ENCODE measurements at regions not wholly inside any gene's neighbourhood (a gene's known extent, or its start where the extent isn't known, plus 50 kb on each side); places are given as distances from the start of the nearest gene placed in this dataset.

DNA sequence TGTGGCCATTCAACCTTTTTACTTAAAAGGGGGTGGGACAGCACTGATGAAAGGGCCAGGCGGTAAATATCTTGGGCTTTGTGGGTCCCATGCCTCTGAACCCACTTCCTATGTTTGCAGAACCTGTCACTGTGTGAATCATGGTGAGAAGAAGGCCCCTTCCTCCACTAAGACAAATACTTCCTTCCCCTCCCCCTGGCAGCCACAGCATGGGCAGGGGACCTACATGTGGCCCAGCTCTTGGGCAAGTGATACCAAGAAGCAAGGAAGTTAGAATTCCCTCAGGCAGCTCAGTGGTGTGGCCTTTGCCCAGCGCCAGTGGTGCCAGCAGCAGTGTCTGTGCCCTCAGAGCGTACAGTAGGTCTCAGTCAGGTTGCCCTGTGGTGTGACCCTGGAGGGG is 168.6 kb downstream of the TRIM33 start:
- no peak for DNase-seq (ENCODE audit: low spot score)

GRCh38 chr1:114341856-114342255 is 169.1 kb downstream of the TRIM33 start:
- DNase-seq (ENCODE audit: low spot score) = no peak

GRCh38 chr1:114341299-114341698 is 169.7 kb downstream of the TRIM33 start:
- no peak for DNase-seq (ENCODE audit: low spot score)

- no peak for DNase-seq (ENCODE audit: low spot score)
Measured at GRCh38 chr1:114340892-114341291, 170.1 kb downstream of the TRIM33 start.

- DNase-seq (ENCODE audit: low spot score) = no peak
Measured at GRCh38 chr1:114339379-114339778, 171.6 kb downstream of the TRIM33 start.

DNA sequence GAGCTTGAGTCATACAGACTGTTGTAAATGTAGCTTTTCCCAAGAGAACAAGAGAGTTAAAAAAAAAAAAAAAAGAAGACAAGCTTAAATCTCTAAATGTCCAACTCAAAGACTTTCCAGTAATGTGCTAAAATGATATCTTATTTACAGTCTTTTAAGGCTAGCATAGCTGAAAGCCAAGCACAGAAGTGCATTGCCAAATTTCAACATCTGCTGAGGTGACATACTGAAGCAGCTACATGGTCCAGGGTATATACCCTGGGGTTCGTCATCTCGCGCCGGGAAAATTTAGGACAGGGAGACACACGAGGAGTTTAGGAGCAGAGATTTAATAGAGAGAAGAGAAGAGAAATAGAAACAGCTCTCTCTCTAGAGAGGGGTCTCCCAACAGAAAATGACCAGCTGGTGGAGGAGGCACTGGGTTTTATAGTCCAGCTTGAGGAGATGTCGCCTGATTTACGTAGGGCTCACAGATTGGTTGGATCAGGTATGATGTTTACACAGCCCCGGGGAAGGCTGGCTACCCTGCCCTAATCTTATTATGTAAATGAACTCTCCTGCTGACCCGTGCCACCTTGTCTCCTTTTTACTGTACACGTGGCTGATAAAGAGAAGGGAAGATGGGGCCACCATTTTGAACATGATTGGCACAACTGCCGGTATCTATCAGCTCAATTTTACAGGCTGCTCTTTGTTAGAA is 172.7 kb downstream of the TRIM33 start:
- DNase-seq (ENCODE audit: low spot score) = no peak

GRCh38 chr1:114337417-114337816 is 173.6 kb downstream of the TRIM33 start:
- no peak for DNase-seq (ENCODE audit: low spot score)

DNA sequence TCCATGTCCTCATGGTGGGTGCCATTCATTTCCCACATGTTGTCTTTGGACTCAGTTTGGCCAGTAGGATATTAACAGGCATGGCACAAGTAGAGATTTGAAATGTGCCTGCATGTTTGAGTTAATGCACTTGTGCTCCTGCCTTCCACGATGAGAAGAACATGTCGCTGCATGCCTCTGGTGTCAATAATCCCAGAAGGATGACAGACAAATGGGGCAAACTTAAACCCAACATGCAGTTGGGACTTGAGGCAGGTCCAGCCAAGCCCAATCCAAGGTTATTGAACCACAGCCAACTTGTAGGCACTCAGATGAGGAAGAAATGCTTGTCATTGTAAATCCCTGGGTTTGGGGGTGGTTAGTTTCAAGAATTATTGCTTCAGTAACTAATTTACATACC is 174.6 kb downstream of the TRIM33 start:
- no peak for DNase-seq (ENCODE audit: low spot score)

DNA sequence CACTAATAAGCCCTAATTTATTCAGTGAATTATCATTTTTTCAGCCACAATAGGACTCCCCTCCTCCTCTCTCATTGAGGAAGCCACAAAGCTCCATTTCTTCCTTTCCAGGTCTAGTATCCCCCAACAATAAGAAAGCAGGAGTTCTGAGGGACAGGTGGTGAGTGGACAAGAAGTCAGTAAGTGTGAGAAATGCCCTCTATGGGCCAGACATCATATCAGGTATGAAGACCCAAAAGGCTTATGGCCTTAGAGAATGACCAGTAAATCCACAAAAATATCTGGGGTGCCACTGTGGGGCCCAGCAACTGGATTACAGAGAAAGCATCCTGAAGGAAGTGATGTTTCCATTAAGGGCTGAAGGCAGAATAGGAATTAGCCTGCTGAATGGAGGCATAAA is 175.7 kb downstream of the TRIM33 start:
- no peak for DNase-seq (ENCODE audit: low spot score)

GRCh38 chr1:114334297-114334696 is 176.7 kb downstream of the TRIM33 start:
- no peak for DNase-seq (ENCODE audit: low spot score)

DNA sequence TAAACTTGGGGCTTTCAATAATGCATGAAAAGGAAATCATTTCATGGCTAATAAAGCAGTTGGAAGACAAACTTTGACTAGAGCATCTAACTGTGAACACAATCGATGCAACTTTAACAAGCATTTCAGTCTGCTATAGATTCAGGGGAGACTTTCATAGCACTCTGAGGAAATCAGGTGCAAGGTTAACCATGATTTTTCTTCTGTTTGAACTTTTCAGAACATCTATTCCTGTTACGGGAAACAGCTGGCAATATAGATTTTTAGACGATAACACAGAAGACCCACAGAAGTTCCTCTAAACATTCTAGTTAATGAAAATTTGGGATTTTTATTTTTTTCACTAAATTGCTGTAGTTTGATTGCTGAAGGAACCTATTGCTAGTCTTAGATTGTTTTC is 177.3 kb downstream of the TRIM33 start:
- no peak for DNase-seq (ENCODE audit: low spot score)

DNA sequence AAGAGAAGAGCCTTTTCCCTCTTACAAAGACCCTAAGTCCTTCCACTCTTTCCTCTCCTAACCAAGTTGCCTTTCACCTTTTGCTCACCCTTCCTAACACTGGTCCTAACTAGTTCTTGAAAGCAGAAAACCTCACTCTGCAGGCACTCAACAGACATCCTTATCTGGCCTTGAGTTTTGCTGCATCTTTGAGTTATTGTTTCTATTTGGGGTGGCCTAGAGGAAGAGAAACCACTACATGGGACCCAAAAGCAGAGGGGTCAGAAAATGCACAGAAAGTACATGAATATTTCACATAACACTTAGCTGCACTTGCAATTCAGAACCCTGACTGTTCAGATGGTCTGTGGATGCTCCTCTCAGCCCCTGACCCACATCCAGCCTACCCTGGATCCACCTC is 178.3 kb upstream of the SYT6 start:
- no peak for DNase-seq (ENCODE audit: low spot score)

DNA sequence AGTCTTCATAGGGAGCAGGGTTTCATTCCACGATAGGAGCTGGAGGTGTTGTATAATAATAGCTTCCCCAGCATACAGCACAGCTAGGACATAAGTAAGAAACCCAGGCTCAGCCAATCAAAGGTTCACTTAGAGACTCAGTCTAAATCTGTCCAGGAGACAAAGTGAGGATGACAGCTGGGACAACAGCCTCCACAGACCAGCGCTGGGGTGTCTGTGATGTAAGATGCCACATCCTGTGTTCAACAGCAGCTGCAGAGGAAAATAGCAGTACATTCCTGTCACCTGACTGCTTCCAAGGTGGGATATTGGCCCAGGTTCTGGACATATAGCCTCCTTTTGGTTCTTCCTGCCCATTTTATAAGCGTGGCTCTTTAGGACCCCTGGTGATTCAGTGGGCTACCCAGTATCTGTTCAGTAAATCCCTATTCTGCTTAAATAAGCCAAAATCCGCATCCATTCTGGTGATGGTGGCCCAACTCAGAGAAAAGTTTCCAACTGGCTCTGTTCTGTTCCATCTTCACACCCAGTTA is 176.8 kb upstream of the SYT6 start:
- DNase-seq (ENCODE audit: low spot score) = no peak

DNA sequence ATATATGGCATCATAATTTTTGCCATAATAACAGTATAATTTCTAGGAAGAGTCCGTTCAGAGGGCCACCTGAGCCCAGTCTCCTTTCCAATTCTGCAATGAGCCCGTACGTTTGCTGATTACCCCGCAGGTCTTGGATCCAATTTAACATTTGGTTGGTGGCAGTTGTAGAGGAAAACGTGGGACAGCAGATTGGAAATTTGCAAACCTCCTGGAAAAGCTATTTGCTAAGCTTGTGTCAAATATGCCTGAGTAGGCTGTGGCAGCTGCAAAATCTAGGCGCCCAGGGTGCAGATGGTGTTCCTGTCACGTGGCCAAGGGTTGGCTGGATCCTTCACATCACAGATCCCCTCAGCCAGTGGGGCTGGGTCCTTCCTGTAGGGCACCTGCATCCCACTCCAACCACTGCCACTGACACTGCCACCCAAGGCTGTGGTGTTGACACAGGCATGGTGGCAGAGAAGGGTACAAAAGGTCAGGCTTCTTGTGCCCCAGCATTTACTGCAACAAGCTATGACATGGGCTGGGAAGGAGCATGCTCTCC is 174.8 kb upstream of the SYT6 start:
- DNase-seq (ENCODE audit: low spot score) = no peak

DNA sequence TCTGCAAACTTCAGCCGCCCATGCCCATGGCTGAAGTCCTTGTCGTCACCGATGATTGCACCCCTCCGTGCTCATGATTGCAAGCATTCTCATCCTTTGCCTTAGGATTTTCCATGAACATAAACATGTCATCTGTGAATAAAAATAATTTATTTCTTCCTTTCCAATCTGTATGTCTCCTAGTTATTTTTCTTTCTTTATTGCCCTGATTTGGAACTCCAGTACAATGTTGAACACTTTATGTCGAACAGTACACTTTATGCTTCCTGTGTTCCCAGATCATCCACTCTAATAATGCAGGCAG is 170.9 kb upstream of the SYT6 start:
- no peak for DNase-seq (ENCODE audit: low spot score)

DNA sequence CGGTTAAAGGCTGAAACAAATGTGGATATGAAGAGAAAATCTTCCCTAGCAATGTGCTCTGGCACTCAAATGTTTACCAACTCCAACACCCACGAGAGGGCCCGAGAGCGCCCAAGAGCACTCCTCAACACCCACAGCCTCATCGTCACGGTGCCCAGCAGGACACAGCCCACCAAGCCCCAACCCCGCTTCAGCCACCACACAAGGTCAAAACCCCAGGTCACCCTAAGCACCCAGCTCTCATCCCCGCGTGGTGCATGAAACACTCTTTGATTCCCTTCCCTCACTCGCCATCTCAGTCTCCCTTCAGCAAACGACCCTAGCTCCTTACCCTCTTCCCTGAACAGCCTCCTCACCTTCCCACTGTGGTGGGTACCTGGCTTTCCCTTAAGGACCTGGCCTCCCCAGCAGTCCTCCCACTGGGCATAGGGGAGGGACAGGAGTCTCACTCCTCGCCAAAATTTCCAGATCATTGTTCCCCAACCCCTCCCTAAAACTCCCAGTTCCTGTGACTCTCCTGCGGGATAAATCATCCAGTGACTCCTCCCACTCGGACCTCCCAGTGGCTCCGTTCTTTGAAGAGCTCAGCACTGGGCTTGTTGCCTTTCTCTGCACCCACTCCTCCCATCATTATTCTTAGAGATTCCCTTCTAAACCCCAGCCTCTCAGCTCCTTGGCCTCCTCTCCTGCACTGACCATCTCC is 170.4 kb upstream of the SYT6 start:
- no peak for DNase-seq (ENCODE audit: low spot score)

DNA sequence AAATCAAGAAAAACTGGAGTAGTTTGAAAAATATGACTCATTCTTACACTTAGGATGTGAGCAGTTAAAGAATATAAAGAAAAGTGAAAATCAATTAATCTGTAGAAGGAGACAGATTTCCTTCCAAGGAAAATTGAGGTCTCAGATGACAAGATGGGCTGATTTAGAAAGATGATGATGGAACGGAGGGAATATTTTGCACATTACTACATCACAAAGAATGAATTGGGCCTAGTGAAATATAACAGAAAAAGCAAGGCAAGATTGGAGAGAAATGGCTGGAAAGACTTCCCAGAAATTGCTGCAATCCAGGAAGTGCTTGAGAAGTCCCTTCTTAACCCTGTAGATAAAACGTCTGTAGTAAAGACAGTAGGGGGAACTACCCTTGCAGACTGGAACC is 169.1 kb upstream of the SYT6 start:
- DNase-seq (ENCODE audit: low spot score) = no peak

GRCh38 chr1:114322207-114322606 is 168.5 kb upstream of the SYT6 start:
- DNase-seq (ENCODE audit: low spot score) = no peak

DNA sequence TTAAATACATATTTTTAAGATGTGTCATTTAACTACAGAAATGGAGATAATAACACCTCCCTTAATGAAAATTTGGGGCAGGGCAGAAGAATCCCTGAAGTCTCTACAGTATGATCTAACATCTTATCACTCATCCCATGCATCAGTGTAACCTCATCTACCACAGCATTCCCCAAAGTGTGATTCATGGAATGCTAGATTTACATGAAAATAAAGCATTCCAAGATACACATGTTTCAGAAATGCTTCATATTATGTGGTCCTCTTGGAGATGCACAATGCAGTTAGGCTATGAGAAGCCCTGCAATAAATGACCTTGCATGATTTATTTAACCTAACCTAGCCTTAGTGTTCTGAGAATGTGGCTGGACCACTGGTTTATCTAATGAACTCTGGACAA is 166.9 kb upstream of the SYT6 start:
- DNase-seq (ENCODE audit: low spot score) = no peak

GRCh38 chr1:114319418-114319817 is 165.7 kb upstream of the SYT6 start:
- no peak for DNase-seq (ENCODE audit: low spot score)

DNA sequence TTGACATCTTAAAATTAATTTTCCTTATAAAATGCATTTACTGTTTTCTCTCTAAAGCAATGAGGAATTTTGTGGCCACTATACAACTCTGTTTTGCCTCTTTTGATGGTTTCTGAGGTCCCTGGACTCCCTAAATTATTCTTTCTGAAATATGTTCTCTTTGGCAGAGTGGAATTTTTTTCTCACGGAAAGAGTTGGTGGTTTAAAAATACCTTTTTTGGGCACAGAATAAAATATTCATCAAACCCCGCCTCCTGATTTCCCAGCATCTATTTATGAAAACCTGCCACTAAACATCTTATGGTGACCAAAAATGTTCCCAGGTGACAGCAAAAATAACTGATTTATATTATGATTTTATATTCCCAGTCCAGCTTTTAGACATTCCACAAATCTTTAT is 165.3 kb upstream of the SYT6 start:
- DNase-seq (ENCODE audit: low spot score) = no peak

- no peak for DNase-seq (ENCODE audit: low spot score)
Measured at GRCh38 chr1:114316204-114316603, 162.5 kb upstream of the SYT6 start.

DNA sequence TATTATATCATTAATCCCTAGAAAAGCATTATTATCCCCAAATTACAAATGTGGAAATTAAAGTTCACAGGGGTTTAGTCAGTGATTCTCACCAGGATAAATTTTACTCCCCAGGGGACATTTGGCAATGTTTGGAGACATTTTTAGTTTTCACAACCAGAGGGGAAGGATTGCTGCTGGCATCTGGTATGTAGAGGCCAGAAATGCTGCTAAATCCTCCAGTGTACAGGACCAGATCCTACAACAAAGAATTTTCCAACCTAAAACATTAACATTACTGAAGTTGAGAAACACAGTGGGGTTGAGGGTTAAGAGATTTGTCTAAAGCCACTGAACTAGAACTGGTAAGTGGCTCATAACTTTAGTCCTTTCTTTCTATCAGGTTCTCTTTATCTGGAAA is 162.0 kb upstream of the SYT6 start:
- DNase-seq (ENCODE audit: low spot score) = no peak

GRCh38 chr1:114314576-114314975 is 160.9 kb upstream of the SYT6 start:
- DNase-seq (ENCODE audit: low spot score) = no peak
